T-cell (primary cell): ENCODE measurements at regions not wholly inside any gene's neighbourhood (a gene's known extent, or its start where the extent isn't known, plus 50 kb on each side); places are given as distances from the start of the nearest gene placed in this dataset.

Source experiments
- ATAC-seq, 4 experiments: fragments of 200-7000 bp in 3 of 4; fragments of 150-1000 bp in 1 of 4; cut with Tn5 transposase; replicated peaks in 1 of 4; 1 replicate in 3 of 4; 2 replicates in 1 of 4; pipeline ENCODE4 v1.10.0; 2021; ENCODE audit warnings: moderate library complexity in 3 of 4, mild to moderate bottlenecking in 2 of 4, moderate number of reproducible peaks in 1 of 4
- CTCF ChIA-PET, 2 donors: fragments of 300-600 bp; sonication (Branson Sonifier 250); formaldehyde crosslinking; loops; one replicate each; lab custom pipeline; 2022; ENCODE audit warnings: antibody characterized with exemption in 2 of 2; lab: Charles Lee
- POLR2A ChIA-PET, 2 donors: fragments of 300-600 bp; sonication (Branson Sonifier 250); formaldehyde crosslinking; loops; one replicate each; lab custom pipeline; 2022; ENCODE audit warnings: antibody characterized with exemption in 2 of 2; lab: Charles Lee
- DNase-seq, 35 experiments: peaks; one replicate each; pipeline versions ENCODE4 v3.0.0 to v3.0.0-alpha.2; 2013 to 2023
- H3K27ac ChIP-seq: one replicate; pipeline ENCODE4 v1.5.1; 2013; ENCODE audit warnings: low read length
- H3K27me3 ChIP-seq, 2 experiments: replicated peaks in 1 of 2; 1 replicate in 1 of 2; 2 replicates in 1 of 2; pipeline versions ENCODE4 v1.6.1 to v1.7.0; 2013; ENCODE audit warnings: low read length in 1 of 2, mixed read lengths in 1 of 2; ENCODE audit not compliant: control insufficient read depth in 2 of 2, insufficient read depth in 2 of 2; ENCODE audit errors: extremely low read depth in 1 of 2
- H3K36me3 ChIP-seq, 2 donors: 1 replicate in 1 of 2; 2 replicates in 1 of 2; pipeline versions ENCODE4 v1.6.1 to v1.7.0; 2013; ENCODE audit warnings: low read length in 1 of 2; ENCODE audit not compliant: control insufficient read depth in 2 of 2, insufficient read depth in 1 of 2; ENCODE audit errors: extremely low read depth in 1 of 2
- H3K4me1 ChIP-seq, 2 experiments: 1 replicate in 1 of 2; 2 replicates in 1 of 2; pipeline versions ENCODE4 v1.6.1 to v1.7.0; 2013; ENCODE audit warnings: low read length in 2 of 2, mixed read lengths in 1 of 2; ENCODE audit not compliant: insufficient read depth in 2 of 2, control insufficient read depth in 1 of 2; ENCODE audit errors: extremely low read depth in 1 of 2
- H3K4me3 ChIP-seq, 2 donors: 1 replicate in 1 of 2; 2 replicates in 1 of 2; pipeline versions ENCODE4 v1.5.1 to v1.7.0; 2013; ENCODE audit warnings: mild to moderate bottlenecking in 2 of 2, low read length in 1 of 2, moderate library complexity in 1 of 2; ENCODE audit not compliant: control insufficient read depth in 1 of 2; ENCODE audit errors: extremely low read depth in 1 of 2
- H3K9me3 ChIP-seq: 2 replicates; pipeline ENCODE4 v1.7.0; 2013
- H3K27ac Mint-ChIP-seq, 2 donors: one replicate each; pipeline ENCODE4 v1.8.0; 2020 to 2021; ENCODE audit warnings: mild to moderate bottlenecking in 2 of 2, mixed read lengths in 2 of 2
- H3K27me3 Mint-ChIP-seq, 2 donors: one replicate each; pipeline ENCODE4 v1.8.0; 2021 to 2022; ENCODE audit warnings: mixed read lengths in 2 of 2
- H3K36me3 Mint-ChIP-seq: one replicate; pipeline ENCODE4 v1.8.0; 2021; ENCODE audit warnings: mixed read lengths
- H3K4me1 Mint-ChIP-seq, 3 donors: one replicate each; pipeline ENCODE4 v1.8.0; 2020 to 2022; ENCODE audit warnings: mixed read lengths in 3 of 3, mild to moderate bottlenecking in 1 of 3
- H3K4me3 Mint-ChIP-seq, 3 donors: one replicate each; pipeline ENCODE4 v1.8.0; 2020 to 2022; ENCODE audit warnings: mild to moderate bottlenecking in 3 of 3, mixed read lengths in 3 of 3, moderate library complexity in 3 of 3
- H3K9me3 Mint-ChIP-seq, 3 donors: one replicate each; pipeline ENCODE4 v1.8.0; 2020 to 2022; ENCODE audit warnings: mixed read lengths in 3 of 3
- WGBS: methylation state at CpG from one replicate; pipeline ENCODE4 v1.1.5; 2013; ENCODE audit warnings: missing lambda C conversion rate; ENCODE audit not compliant: insufficient coverage; 5-methylcytosine and 5-hydroxymethylcytosine counted together

DNA sequence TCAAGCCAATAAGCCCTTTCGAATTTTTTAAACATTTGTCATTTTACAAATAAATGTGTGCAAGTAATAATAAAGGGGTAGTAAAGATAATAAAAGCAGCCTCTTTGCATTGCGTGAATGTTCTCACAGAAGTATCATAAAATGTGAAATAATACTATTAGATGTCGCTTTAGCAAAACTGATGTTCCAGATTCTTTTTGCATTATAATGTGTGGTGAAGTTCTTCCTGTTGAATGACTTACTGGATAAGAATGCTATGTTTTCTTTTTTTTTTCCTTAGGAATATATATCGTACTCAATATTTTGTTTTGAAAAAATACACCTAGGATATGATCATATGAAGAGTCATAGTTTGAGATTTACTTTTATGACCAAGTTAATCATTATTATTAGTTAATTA, 85.2 kb upstream of the CDH12 start:
- Histone ChIP-seq H3K4me1 (no peaks in the 10 kb centered on the region), H3K36me3 (no peaks in the 10 kb centered on the region), H3K4me3 (no peak overlapping the region), H3K27me3 (no peaks in the 10 kb centered on the region), H3K9me3 (no peaks in the 10 kb centered on the region), H3K27ac (no peak overlapping the region)
- Mint-ChIP-seq H3K4me1 (no peaks in the 10 kb centered on the region), H3K27ac (no peak overlapping the region), H3K4me3 (no peak overlapping the region), H3K27me3 (no peaks in the 10 kb centered on the region), H3K9me3 (peaks cover 10 to 19% (median 17%) of the 10 kb centered on the region in 3 donors), H3K36me3 (no peaks in the 10 kb centered on the region)
- ChIA-PET POLR2A (no interaction called here), CTCF (no interaction called here)
- WGBS, result no CpG with 5 or more reads among the region's 4 CpGs
- no peak for ATAC-seq
- DNase-seq, result no peak

GRCh38 chr5:22928821-22929482, 75.8 kb upstream of the CDH12 start:
- WGBS, result 60% methylated on average over 1 of the region's 1 CpG
- POLR2A ChIA-PET, result no interaction called here

GRCh38 chr5:22926574-22926973, 73.4 kb upstream of the CDH12 start:
- Mint-ChIP-seq H3K36me3 (no peaks in the 10 kb centered on the region), H3K27me3 (no peaks in the 10 kb centered on the region), H3K4me3 (no peak overlapping the region), H3K4me1 (no peaks in the 10 kb centered on the region), H3K9me3 (peaks cover 5 to 32% (median 15%) of the 10 kb centered on the region in 3 donors), H3K27ac (no peak overlapping the region)
- Histone ChIP-seq H3K27ac (no peak overlapping the region), H3K27me3 (no peaks in the 10 kb centered on the region), H3K9me3 (no peaks in the 10 kb centered on the region), H3K36me3 (no peaks in the 10 kb centered on the region), H3K4me1 (no peaks in the 10 kb centered on the region), H3K4me3 (no peak overlapping the region)
- WGBS, result 20% methylated on average over 1 of the region's 1 CpG
- ATAC-seq, result no peak
- DNase-seq, result no peak
- ChIA-PET POLR2A (no interaction called here), CTCF (no interaction called here)

More at GRCh38 chr5:22928821-22929482, 75.8 kb upstream of the CDH12 start:
- no peaks in the 10 kb centered on the region for H3K27me3 ChIP-seq
- Mint-ChIP-seq H3K4me1 (no peaks in the 10 kb centered on the region), H3K27ac (no peak overlapping the region), H3K9me3 (peaks cover 18 to 38% (median 19%) of the 10 kb centered on the region in 3 donors), H3K36me3 (no peaks in the 10 kb centered on the region), H3K27me3 (no peaks in the 10 kb centered on the region), H3K4me3 (no peak overlapping the region)
- CTCF ChIA-PET, result no interaction called here
- no peaks in the 10 kb centered on the region for H3K9me3 ChIP-seq
- no peak for DNase-seq
- no peak for ATAC-seq
- H3K4me1 ChIP-seq, result no peaks in the 10 kb centered on the region
- no peak overlapping the region for H3K4me3 ChIP-seq
- H3K36me3 ChIP-seq, result no peaks in the 10 kb centered on the region
- H3K27ac ChIP-seq, result no peak overlapping the region

- ATAC-seq, result no peak
- Mint-ChIP-seq H3K9me3 (peaks cover 0 to 33% (median 16%) of the 10 kb centered on the region in 3 donors), H3K27ac (no peak overlapping the region), H3K27me3 (no peaks in the 10 kb centered on the region), H3K36me3 (no peaks in the 10 kb centered on the region), H3K4me1 (no peaks in the 10 kb centered on the region), H3K4me3 (no peak overlapping the region)
- no peaks in the 10 kb centered on the region for H3K4me1 ChIP-seq
- 86% methylated on average over 1 of the region's 4 CpGs for WGBS
- CTCF ChIA-PET, result no interaction called here
- no peaks in the 10 kb centered on the region for H3K9me3 ChIP-seq
- DNase-seq, result no peak
- POLR2A ChIA-PET, result no interaction called here
- no peaks in the 10 kb centered on the region for H3K36me3 ChIP-seq
- no peak overlapping the region for H3K4me3 ChIP-seq
- no peaks in the 10 kb centered on the region for H3K27me3 ChIP-seq
- H3K27ac ChIP-seq, result no peak overlapping the region
These were observed 65.4 kb upstream of the CDH12 start for GRCh38 chr5:22918511-22918910.

DNA sequence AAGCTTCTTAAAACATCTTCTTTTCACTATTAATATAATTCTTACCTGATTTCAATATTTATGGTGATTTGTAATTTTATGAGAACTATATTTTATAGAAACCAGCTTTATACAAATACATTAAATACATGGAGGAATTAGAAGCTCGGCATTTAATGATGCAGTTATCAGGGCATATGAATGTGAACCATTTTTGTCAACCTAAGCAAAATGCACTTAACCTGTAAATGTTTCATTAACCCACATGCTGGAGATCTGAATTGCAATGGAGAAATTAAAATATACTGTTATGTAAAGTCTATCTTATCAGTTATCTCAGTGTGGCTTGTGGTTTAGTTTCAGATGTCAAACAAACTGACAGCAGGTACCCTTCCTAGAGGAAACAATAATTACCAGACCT, 63.2 kb upstream of the CDH12 start:
- WGBS, result no CpG with 5 or more reads among the region's 1 CpG
- Mint-ChIP-seq H3K27ac (no peak overlapping the region), H3K9me3 (peaks cover 0 to 20% (median 10%) of the 10 kb centered on the region in 3 donors), H3K4me1 (no peaks in the 10 kb centered on the region), H3K27me3 (no peaks in the 10 kb centered on the region), H3K4me3 (no peak overlapping the region), H3K36me3 (no peaks in the 10 kb centered on the region)
- ChIA-PET POLR2A (no interaction called here), CTCF (no interaction called here)
- no peaks in the 10 kb centered on the region for H3K36me3 ChIP-seq
- no peak overlapping the region for H3K4me3 ChIP-seq
- ATAC-seq, result no peak
- no peak overlapping the region for H3K27ac ChIP-seq
- no peaks in the 10 kb centered on the region for H3K4me1 ChIP-seq
- H3K27me3 ChIP-seq, result no peaks in the 10 kb centered on the region
- H3K9me3 ChIP-seq, result no peaks in the 10 kb centered on the region
- DNase-seq, result no peak

DNA sequence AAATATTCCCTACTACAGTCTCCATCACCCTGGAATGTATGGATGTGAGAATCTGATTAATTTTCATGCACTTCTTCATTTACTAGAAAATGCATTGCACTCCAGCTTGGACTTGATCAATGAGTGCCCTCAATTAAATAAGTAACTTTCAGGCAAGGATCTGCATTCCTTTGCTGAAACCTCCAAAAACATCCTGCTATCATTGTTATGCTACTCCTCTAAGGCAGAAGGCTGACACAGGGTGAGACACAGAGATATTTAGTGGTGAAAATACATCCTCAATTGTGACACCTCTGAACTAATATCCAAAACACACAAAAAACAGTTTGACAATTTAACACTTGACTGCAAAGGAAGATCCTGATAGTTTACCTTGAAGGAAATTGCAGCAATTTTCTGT, 57.9 kb upstream of the CDH12 start:
- Mint-ChIP-seq H3K27ac (no peak overlapping the region), H3K4me3 (no peak overlapping the region), H3K36me3 (no peaks in the 10 kb centered on the region), H3K27me3 (no peaks in the 10 kb centered on the region), H3K4me1 (no peaks in the 10 kb centered on the region), H3K9me3 (peaks cover 2 to 6% (median 6%) of the 10 kb centered on the region in 3 donors)
- Histone ChIP-seq H3K4me1 (no peaks in the 10 kb centered on the region), H3K36me3 (no peaks in the 10 kb centered on the region), H3K9me3 (no peaks in the 10 kb centered on the region), H3K4me3 (no peak overlapping the region), H3K27me3 (no peaks in the 10 kb centered on the region), H3K27ac (no peak overlapping the region)
- ATAC-seq (no peak), DNase-seq (no peak)
- ChIA-PET CTCF (no interaction called here), POLR2A (no interaction called here)

GRCh38 chr5:22910523-22910922, 57.4 kb upstream of the CDH12 start:
- DNase-seq (no peak), ATAC-seq (no peak)
- ChIA-PET CTCF (no interaction called here), POLR2A (no interaction called here)
- Mint-ChIP-seq H3K4me1 (no peaks in the 10 kb centered on the region), H3K27ac (no peak overlapping the region), H3K27me3 (no peaks in the 10 kb centered on the region), H3K36me3 (no peaks in the 10 kb centered on the region), H3K9me3 (peaks cover 2 to 6% (median 6%) of the 10 kb centered on the region in 3 donors), H3K4me3 (no peak overlapping the region)
- Histone ChIP-seq H3K36me3 (no peaks in the 10 kb centered on the region), H3K9me3 (no peaks in the 10 kb centered on the region), H3K4me3 (no peak overlapping the region), H3K27me3 (no peaks in the 10 kb centered on the region), H3K4me1 (no peaks in the 10 kb centered on the region), H3K27ac (no peak overlapping the region)
- WGBS, result no CpG with 5 or more reads among the region's 1 CpG
